ENCODE measurements at regions not wholly inside any gene's neighbourhood (a gene's known extent, or its start where the extent isn't known, plus 50 kb on each side); places are given as distances from the start of the nearest gene placed in this dataset.

- H4K20me1 ChIP-seq (ENCODE audit: insufficient read depth, low read length): no peaks in the 10 kb centered on the region
- H3K4me1 ChIP-seq (ENCODE audit: insufficient read depth, low read length): no peaks in the 10 kb centered on the region
- H3K79me2 ChIP-seq (ENCODE audit: insufficient read depth, low read length): no peaks in the 10 kb centered on the region
- H2AFZ ChIP-seq (ENCODE audit: low read length): no peak overlapping the region
- TF ChIP-seq CTCF (IDR thresholded peaks at IDR 0.05; ENCODE audit: extremely low read depth, low read depth, low read length): no peak
- no peaks in the 10 kb centered on the region for H3K36me3 ChIP-seq (ENCODE audit: insufficient read depth, low read length)
- H3K27ac ChIP-seq (ENCODE audit: low read depth, low read length): no peak overlapping the region
- H3K9me3 ChIP-seq (ENCODE audit: low read depth, low read length): no peaks in the 10 kb centered on the region
- no peaks in the 10 kb centered on the region for H3K27me3 ChIP-seq (ENCODE audit: insufficient read depth, low read length)
- DNase-seq (ENCODE audit: insufficient read length, low spot score, missing footprints): peak; percentile 3
- H3K4me2 ChIP-seq (ENCODE audit: insufficient read depth, low read length): no peak overlapping the region
- no peak overlapping the region for H3K4me3 ChIP-seq (ENCODE audit: insufficient read depth, low read length)
Measured at GRCh38 chr13:64075543-64076271, 2660.1 kb upstream of the PCDH20 start.

DNA sequence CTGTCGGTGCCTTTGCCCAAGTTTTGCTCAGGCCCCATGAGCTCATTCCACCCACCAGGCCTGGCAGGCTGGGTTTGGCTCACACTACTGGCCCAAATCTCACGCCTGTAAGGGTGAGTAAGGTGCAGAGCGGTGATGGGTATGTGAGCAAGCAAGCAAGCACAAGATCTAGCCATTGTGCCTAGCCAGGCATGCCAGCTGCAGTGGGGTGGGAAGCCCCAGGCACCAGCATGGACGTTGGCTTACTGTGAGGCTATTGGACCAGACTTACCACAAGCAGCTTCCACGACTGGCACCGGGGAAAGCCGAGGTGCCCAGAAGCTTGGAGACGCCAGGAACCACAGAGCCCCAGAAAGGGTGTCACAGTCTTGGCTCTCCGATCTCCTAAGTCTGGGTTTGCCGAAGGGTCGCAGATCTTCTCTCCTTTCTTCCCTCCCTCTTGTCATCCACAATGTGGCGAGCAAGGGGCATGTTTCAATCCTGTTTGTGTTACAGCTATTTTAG, 2659.4 kb upstream of the PCDH20 start:
- H3K4me1 ChIP-seq (ENCODE audit: insufficient read depth, low read length): no peaks in the 10 kb centered on the region
- no peaks in the 10 kb centered on the region for H3K36me3 ChIP-seq (ENCODE audit: insufficient read depth, low read length)
- no peaks in the 10 kb centered on the region for H3K79me2 ChIP-seq (ENCODE audit: insufficient read depth, low read length)
- H3K4me3 ChIP-seq (ENCODE audit: insufficient read depth, low read length): no peak overlapping the region
- no peak for TF ChIP-seq CTCF (IDR thresholded peaks at IDR 0.05; ENCODE audit: extremely low read depth, low read depth, low read length)
- no peaks in the 10 kb centered on the region for H4K20me1 ChIP-seq (ENCODE audit: insufficient read depth, low read length)
- H3K27ac ChIP-seq (ENCODE audit: low read depth, low read length): no peak overlapping the region
- no peak overlapping the region for H3K4me2 ChIP-seq (ENCODE audit: insufficient read depth, low read length)
- H2AFZ ChIP-seq (ENCODE audit: low read length): no peak overlapping the region
- no peaks in the 10 kb centered on the region for H3K9me3 ChIP-seq (ENCODE audit: low read depth, low read length)
- DNase-seq (ENCODE audit: insufficient read length, low spot score, missing footprints): no peak
- no peaks in the 10 kb centered on the region for H3K27me3 ChIP-seq (ENCODE audit: insufficient read depth, low read length)

- Histone ChIP-seq H3K4me3 (ENCODE audit: insufficient read depth, low read length) (no peak overlapping the region), H4K20me1 (ENCODE audit: insufficient read depth, low read length) (no peaks in the 10 kb centered on the region), H3K27ac (ENCODE audit: low read depth, low read length) (no peak overlapping the region), H2AFZ (ENCODE audit: low read length) (no peak overlapping the region), H3K79me2 (ENCODE audit: insufficient read depth, low read length) (no peaks in the 10 kb centered on the region), H3K4me1 (ENCODE audit: insufficient read depth, low read length) (no peaks in the 10 kb centered on the region), H3K9me3 (ENCODE audit: low read depth, low read length) (no peaks in the 10 kb centered on the region), H3K4me2 (ENCODE audit: insufficient read depth, low read length) (no peak overlapping the region), H3K36me3 (ENCODE audit: insufficient read depth, low read length) (no peaks in the 10 kb centered on the region), H3K27me3 (ENCODE audit: insufficient read depth, low read length) (no peaks in the 10 kb centered on the region)
- no peak for DNase-seq (ENCODE audit: insufficient read length, low spot score, missing footprints)
- TF ChIP-seq CTCF (IDR thresholded peaks at IDR 0.05; ENCODE audit: extremely low read depth, low read depth, low read length): no peak
Measured at GRCh38 chr13:64073203-64073602, 2657.6 kb upstream of the PCDH20 start.

- H3K4me2 ChIP-seq (ENCODE audit: insufficient read depth, low read length): no peak overlapping the region
- H3K4me1 ChIP-seq (ENCODE audit: insufficient read depth, low read length): no peaks in the 10 kb centered on the region
- no peaks in the 10 kb centered on the region for H3K27me3 ChIP-seq (ENCODE audit: insufficient read depth, low read length)
- no peaks in the 10 kb centered on the region for H3K36me3 ChIP-seq (ENCODE audit: insufficient read depth, low read length)
- no peak for TF ChIP-seq CTCF (IDR thresholded peaks at IDR 0.05; ENCODE audit: extremely low read depth, low read depth, low read length)
- H4K20me1 ChIP-seq (ENCODE audit: insufficient read depth, low read length): no peaks in the 10 kb centered on the region
- H3K27ac ChIP-seq (ENCODE audit: low read depth, low read length): no peak overlapping the region
- no peaks in the 10 kb centered on the region for H3K9me3 ChIP-seq (ENCODE audit: low read depth, low read length)
- H2AFZ ChIP-seq (ENCODE audit: low read length): no peak overlapping the region
- no peak overlapping the region for H3K4me3 ChIP-seq (ENCODE audit: insufficient read depth, low read length)
- DNase-seq (ENCODE audit: insufficient read length, low spot score, missing footprints): no peak
- H3K79me2 ChIP-seq (ENCODE audit: insufficient read depth, low read length): no peaks in the 10 kb centered on the region
Measured at GRCh38 chr13:64071352-64071751, 2655.7 kb upstream of the PCDH20 start.

All from osteoblast (primary cell).